NT2/D1 (cell line): ENCODE measurements at regions not wholly inside any gene's neighbourhood (a gene's known extent, or its start where the extent isn't known, plus 50 kb on each side); places are given as distances from the start of the nearest gene placed in this dataset.

Experiments
- SUZ12 ChIP-seq: IDR thresholded peaks from 2 replicates; pipeline ENCODE4 v1.6.1; 2011; ENCODE audit not compliant: insufficient read length, insufficient read depth; ENCODE audit errors: extremely low read depth
- ZNF274 ChIP-seq: IDR thresholded peaks from 2 replicates; pipeline ENCODE4 v1.6.1; 2011; ENCODE audit warnings: mild to moderate bottlenecking, low read depth, low read length

GRCh38 chr14:82720431-82720830 is 1186.8 kb upstream of the SEL1L start:
- TF ChIP-seq ZNF274 = no peak
- no peak for TF ChIP-seq SUZ12
